Osteoblast (primary cell): ENCODE measurements at regions not wholly inside any gene's neighbourhood (a gene's known extent, or its start where the extent isn't known, plus 50 kb on each side); places are given as distances from the start of the nearest gene placed in this dataset.

ENCODE experiments used
- DNase-seq: peaks from one replicate; pipeline ENCODE4 v3.0.0; 2011; ENCODE audit warnings: low spot score, mixed read lengths; ENCODE audit not compliant: insufficient read length; ENCODE audit errors: missing footprints
- H2AFZ ChIP-seq: 2 replicates; pipeline ENCODE4 v1.6.0; 2011; ENCODE audit warnings: mild to moderate bottlenecking, low read length
- H3K27ac ChIP-seq: 2 replicates; pipeline ENCODE4 v1.5.1; 2011; ENCODE audit warnings: mild to moderate bottlenecking, low read depth, low read length, moderate library complexity
- H3K27me3 ChIP-seq: 2 replicates; pipeline ENCODE4 v1.6.0; 2012; ENCODE audit warnings: mild to moderate bottlenecking, control low read depth, inconsistent platforms, low read length, moderate library complexity; ENCODE audit not compliant: insufficient read depth
- H3K36me3 ChIP-seq: 2 replicates; pipeline ENCODE4 v1.5.1; 2011; ENCODE audit warnings: mild to moderate bottlenecking, low read length, control low read depth, moderate library complexity; ENCODE audit not compliant: insufficient read depth
- H3K4me1 ChIP-seq: 2 replicates; pipeline ENCODE4 v1.5.1; 2011; ENCODE audit warnings: mild to moderate bottlenecking, low read length, control low read depth, moderate library complexity; ENCODE audit not compliant: insufficient read depth
- H3K4me2 ChIP-seq: 2 replicates; pipeline ENCODE4 v1.6.0; 2011; ENCODE audit warnings: mild to moderate bottlenecking, low read length; ENCODE audit not compliant: insufficient read depth
- H3K4me3 ChIP-seq: fragments of 200-600 bp; sonication (generic); 3 replicates; pipeline ENCODE4 v1.5.1; 2012; ENCODE audit warnings: mild to moderate bottlenecking, low read length, inconsistent platforms; ENCODE audit not compliant: insufficient read depth
- H3K79me2 ChIP-seq: 2 replicates; pipeline ENCODE4 v1.6.0; 2012; ENCODE audit warnings: mild to moderate bottlenecking, low read length, control low read depth, inconsistent platforms; ENCODE audit not compliant: insufficient read depth
- H3K9me3 ChIP-seq: 2 replicates; pipeline ENCODE4 v1.5.1; 2011; ENCODE audit warnings: low read depth, low read length, control low read depth
- H4K20me1 ChIP-seq: 2 replicates; pipeline ENCODE4 v1.6.0; 2012; ENCODE audit warnings: mild to moderate bottlenecking, low read length, control low read depth; ENCODE audit not compliant: insufficient read depth
- TF ChIP-seq, protein P1 (sequence below): IDR thresholded peaks from 2 replicates; pipeline ENCODE4 v1.5.1; 2011; ENCODE audit warnings: mild to moderate bottlenecking, low read depth, low read length, moderate library complexity; ENCODE audit errors: extremely low read depth

DNA sequence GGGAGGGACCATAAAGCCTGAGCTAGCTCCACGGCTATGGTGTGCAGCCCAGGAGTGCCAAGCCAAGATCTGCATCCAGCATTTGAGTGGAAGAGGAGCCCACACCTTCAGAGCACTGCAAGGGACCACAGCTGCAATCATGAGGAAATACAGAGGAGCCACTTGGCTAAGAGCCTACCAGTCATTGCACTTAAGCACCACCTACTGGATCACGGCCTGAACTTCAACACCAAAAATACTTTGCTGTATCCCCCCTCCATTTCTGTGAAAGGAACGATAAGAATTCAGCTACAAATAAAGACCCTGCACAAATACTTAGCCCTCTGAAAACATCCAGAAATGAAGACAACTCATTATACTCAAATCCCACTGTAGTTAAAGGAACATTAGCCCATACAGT, 545.3 kb downstream of the TSN start:
- Histone ChIP-seq H3K4me2 (no peak overlapping the region), H3K9me3 (no peaks in the 10 kb centered on the region), H4K20me1 (no peaks in the 10 kb centered on the region), H3K27me3 (no peaks in the 10 kb centered on the region), H3K36me3 (no peaks in the 10 kb centered on the region), H3K27ac (no peak overlapping the region), H2AFZ (no peak overlapping the region), H3K4me3 (no peak overlapping the region), H3K79me2 (no peaks in the 10 kb centered on the region), H3K4me1 (no peaks in the 10 kb centered on the region)
- TF ChIP-seq, protein P1, sequence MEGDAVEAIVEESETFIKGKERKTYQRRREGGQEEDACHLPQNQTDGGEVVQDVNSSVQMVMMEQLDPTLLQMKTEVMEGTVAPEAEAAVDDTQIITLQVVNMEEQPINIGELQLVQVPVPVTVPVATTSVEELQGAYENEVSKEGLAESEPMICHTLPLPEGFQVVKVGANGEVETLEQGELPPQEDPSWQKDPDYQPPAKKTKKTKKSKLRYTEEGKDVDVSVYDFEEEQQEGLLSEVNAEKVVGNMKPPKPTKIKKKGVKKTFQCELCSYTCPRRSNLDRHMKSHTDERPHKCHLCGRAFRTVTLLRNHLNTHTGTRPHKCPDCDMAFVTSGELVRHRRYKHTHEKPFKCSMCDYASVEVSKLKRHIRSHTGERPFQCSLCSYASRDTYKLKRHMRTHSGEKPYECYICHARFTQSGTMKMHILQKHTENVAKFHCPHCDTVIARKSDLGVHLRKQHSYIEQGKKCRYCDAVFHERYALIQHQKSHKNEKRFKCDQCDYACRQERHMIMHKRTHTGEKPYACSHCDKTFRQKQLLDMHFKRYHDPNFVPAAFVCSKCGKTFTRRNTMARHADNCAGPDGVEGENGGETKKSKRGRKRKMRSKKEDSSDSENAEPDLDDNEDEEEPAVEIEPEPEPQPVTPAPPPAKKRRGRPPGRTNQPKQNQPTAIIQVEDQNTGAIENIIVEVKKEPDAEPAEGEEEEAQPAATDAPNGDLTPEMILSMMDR = no peak
- no peak for DNase-seq

DNA sequence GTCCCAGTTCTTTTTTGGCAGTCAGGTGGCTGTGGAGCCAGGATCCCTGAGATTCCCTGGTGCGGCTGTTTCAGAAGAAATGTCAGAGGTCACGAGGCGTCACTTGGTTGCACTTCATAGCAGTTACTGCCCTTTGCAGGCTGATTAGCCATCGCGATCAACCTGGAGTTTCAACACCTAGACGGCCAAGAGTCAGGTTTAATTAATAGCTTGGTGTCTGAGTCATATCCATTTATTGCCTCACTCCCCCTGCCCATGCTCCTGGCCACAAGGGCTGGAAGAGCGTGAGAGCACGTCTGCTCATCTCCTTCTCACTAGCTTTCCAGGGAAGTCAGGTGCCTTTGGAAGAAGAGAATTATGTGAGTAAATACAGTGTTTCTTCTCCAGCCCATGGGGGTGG, 552.3 kb downstream of the TSN start:
- no peaks in the 10 kb centered on the region for H3K4me1 ChIP-seq
- H3K27ac ChIP-seq = no peak overlapping the region
- H3K36me3 ChIP-seq = no peaks in the 10 kb centered on the region
- no peaks in the 10 kb centered on the region for H3K79me2 ChIP-seq
- no peaks in the 10 kb centered on the region for H4K20me1 ChIP-seq
- H3K4me3 ChIP-seq = no peak overlapping the region
- H2AFZ ChIP-seq = no peak overlapping the region
- H3K27me3 ChIP-seq = no peaks in the 10 kb centered on the region
- TF ChIP-seq, protein P1 = no peak
- H3K4me2 ChIP-seq = no peak overlapping the region
- H3K9me3 ChIP-seq = no peaks in the 10 kb centered on the region
- DNase-seq = no peak

GRCh38 chr2:122315306-122315705, 559.9 kb downstream of the TSN start:
- no peaks in the 10 kb centered on the region for H3K9me3 ChIP-seq
- no peaks in the 10 kb centered on the region for H4K20me1 ChIP-seq
- H3K79me2 ChIP-seq = no peaks in the 10 kb centered on the region
- no peak overlapping the region for H3K4me3 ChIP-seq
- DNase-seq = no peak
- H3K27me3 ChIP-seq = no peaks in the 10 kb centered on the region
- no peaks in the 10 kb centered on the region for H3K4me1 ChIP-seq
- TF ChIP-seq, protein P1 = no peak
- H2AFZ ChIP-seq = no peak overlapping the region
- H3K4me2 ChIP-seq = no peak overlapping the region
- no peak overlapping the region for H3K27ac ChIP-seq
- no peaks in the 10 kb centered on the region for H3K36me3 ChIP-seq

DNA sequence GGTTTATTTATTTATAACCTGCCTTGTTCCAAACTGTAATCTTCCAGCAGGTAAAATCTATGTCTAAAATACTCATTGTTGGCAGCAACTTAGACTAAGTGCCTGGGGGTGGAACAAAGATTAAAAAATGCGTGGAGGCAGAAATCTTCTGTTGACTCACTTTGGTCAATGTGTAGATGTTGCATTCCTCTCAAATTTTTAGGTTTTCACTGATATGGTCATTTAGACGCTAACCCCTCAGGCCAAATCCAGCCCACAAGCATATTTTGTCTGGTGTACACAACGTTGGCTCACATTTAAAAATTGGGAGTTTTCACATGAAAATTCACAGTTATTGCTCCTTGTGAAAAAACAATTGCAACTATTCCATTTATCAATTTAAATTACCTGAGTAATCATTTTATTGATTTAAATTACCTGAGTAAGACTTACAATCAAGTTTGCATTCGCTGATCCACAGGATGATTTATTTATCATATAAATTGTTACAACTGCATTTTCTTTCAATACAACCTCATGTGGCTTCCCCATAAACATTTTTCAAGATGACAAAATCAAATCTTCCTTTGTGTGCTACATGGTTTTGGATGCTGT, 564.2 kb downstream of the TSN start:
- no peaks in the 10 kb centered on the region for H3K4me1 ChIP-seq
- TF ChIP-seq, protein P1 = no peak
- no peak for DNase-seq

More for the DNA sequence above, 564.2 kb downstream of the TSN start:
- H3K4me2 ChIP-seq = no peak overlapping the region
- no peaks in the 10 kb centered on the region for H3K9me3 ChIP-seq
- H3K27me3 ChIP-seq = no peaks in the 10 kb centered on the region
- H3K79me2 ChIP-seq = no peaks in the 10 kb centered on the region
- no peaks in the 10 kb centered on the region for H3K36me3 ChIP-seq
- H3K4me3 ChIP-seq = no peak overlapping the region
- H3K27ac ChIP-seq = no peak overlapping the region
- no peak overlapping the region for H2AFZ ChIP-seq
- no peaks in the 10 kb centered on the region for H4K20me1 ChIP-seq
